ENCODE measurements at regions not wholly inside any gene's neighbourhood (a gene's known extent, or its start where the extent isn't known, plus 50 kb on each side); places are given as distances from the start of the nearest gene placed in this dataset.
A peak's percentile ranks its signal among the peaks of the same experiment; 100 is the strongest.

DNA sequence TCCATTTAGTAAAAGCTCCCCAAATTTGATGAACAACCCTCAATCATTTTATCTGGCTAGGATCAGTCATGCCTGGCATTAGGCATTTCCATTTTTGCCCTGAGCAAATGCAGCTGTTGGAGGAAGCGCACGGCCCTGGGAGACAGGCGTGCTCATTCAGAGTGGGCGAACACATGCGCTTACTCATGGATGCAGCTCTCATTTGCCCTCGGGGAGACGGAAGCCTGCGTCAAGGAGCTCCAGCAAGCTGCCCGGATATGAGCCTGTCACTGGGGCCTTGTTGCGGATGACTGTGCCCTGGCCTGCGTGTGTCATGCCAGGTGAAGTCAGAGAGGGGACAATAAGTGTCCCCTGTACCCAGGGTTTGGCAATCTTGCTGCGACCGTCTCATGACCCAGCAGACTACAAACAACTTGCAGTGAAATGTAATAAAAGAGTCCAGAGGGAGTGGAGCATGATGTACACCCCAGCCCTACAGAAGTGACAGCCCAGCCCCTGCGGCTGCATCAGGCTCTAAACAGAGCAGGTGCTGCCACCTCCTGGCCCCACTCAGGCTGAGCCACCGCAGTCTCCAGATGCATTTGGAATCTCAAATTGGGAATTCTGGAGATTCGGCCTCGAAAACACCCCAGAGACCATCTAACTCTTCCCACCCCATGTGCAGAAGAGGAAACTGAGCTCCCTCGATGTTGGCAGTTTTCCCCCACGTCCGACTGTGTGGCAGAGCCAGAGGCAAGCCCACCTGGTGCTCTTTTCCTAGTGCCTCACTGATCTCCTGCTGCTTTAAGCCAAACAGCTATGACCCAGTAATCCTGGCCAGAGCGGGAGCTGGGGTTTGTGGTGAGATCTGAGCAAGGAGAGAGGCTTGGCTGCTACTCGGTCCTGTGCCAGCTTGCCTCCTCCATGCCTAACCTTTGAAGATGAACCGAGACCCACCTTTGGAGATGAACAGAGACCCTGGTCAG, 105.0 kb upstream of the ALK start:
- TF ChIP-seq, protein P1, sequence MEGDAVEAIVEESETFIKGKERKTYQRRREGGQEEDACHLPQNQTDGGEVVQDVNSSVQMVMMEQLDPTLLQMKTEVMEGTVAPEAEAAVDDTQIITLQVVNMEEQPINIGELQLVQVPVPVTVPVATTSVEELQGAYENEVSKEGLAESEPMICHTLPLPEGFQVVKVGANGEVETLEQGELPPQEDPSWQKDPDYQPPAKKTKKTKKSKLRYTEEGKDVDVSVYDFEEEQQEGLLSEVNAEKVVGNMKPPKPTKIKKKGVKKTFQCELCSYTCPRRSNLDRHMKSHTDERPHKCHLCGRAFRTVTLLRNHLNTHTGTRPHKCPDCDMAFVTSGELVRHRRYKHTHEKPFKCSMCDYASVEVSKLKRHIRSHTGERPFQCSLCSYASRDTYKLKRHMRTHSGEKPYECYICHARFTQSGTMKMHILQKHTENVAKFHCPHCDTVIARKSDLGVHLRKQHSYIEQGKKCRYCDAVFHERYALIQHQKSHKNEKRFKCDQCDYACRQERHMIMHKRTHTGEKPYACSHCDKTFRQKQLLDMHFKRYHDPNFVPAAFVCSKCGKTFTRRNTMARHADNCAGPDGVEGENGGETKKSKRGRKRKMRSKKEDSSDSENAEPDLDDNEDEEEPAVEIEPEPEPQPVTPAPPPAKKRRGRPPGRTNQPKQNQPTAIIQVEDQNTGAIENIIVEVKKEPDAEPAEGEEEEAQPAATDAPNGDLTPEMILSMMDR (IDR thresholded peaks at IDR 0.05; ENCODE audit: low read depth, low read length, poor library complexity, severe bottlenecking): peak; percentile 71
- no peak for TF ChIP-seq EZH2phosphoT487 (IDR thresholded peaks at IDR 0.05; ENCODE audit: borderline replicate concordance, low read length)

Measured in DOHH2 (cell line).